ENCODE measurements at regions not wholly inside any gene's neighbourhood (a gene's known extent, or its start where the extent isn't known, plus 50 kb on each side); places are given as distances from the start of the nearest gene placed in this dataset.

DNA sequence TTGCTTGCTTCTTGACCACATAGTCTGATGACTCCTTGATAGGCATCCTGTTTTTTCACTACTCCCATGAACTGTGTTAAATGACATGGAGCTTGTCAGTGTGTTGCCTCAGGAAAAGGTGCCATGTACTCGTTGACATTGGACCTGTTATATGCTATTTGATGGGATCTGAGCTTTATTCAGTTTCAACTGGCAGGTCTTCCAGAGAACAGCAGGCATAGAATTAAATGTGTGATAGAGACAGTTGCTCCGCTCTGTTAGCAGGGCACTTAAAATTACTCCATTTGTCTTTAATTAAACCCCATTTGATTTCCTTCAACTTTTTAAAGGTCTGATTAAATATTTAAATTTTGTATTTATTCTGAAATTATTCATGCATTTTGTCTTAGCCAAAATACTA, 189.7 kb upstream of the ADGRL4 start:
- Histone ChIP-seq H3K4me3 (no peak overlapping the region), H3K9me3 (replicated peaks in 1 of 3) (no peaks in the 10 kb centered on the region), H3K4me1 (replicated peaks in 1 of 2) (no peaks in the 10 kb centered on the region), H3K27ac (no peak overlapping the region), H3K36me3 (replicated peaks in 1 of 2) (no peaks in the 10 kb centered on the region), H3K27me3 (no peaks in the 10 kb centered on the region)
- WGBS, 4 donors, result 78 to 86% (median 83%) methylated on average over 2 of the region's 2 CpGs
- intact Hi-C loops (cut with DNase I), result no loop called here
- no peak for TF ChIP-seq POLR2A (IDR thresholded peaks at IDR 0.05)
- TF ChIP-seq, protein P1, sequence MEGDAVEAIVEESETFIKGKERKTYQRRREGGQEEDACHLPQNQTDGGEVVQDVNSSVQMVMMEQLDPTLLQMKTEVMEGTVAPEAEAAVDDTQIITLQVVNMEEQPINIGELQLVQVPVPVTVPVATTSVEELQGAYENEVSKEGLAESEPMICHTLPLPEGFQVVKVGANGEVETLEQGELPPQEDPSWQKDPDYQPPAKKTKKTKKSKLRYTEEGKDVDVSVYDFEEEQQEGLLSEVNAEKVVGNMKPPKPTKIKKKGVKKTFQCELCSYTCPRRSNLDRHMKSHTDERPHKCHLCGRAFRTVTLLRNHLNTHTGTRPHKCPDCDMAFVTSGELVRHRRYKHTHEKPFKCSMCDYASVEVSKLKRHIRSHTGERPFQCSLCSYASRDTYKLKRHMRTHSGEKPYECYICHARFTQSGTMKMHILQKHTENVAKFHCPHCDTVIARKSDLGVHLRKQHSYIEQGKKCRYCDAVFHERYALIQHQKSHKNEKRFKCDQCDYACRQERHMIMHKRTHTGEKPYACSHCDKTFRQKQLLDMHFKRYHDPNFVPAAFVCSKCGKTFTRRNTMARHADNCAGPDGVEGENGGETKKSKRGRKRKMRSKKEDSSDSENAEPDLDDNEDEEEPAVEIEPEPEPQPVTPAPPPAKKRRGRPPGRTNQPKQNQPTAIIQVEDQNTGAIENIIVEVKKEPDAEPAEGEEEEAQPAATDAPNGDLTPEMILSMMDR (IDR thresholded peaks at IDR 0.05), result no peak
- no peak for DNase-seq

DNA sequence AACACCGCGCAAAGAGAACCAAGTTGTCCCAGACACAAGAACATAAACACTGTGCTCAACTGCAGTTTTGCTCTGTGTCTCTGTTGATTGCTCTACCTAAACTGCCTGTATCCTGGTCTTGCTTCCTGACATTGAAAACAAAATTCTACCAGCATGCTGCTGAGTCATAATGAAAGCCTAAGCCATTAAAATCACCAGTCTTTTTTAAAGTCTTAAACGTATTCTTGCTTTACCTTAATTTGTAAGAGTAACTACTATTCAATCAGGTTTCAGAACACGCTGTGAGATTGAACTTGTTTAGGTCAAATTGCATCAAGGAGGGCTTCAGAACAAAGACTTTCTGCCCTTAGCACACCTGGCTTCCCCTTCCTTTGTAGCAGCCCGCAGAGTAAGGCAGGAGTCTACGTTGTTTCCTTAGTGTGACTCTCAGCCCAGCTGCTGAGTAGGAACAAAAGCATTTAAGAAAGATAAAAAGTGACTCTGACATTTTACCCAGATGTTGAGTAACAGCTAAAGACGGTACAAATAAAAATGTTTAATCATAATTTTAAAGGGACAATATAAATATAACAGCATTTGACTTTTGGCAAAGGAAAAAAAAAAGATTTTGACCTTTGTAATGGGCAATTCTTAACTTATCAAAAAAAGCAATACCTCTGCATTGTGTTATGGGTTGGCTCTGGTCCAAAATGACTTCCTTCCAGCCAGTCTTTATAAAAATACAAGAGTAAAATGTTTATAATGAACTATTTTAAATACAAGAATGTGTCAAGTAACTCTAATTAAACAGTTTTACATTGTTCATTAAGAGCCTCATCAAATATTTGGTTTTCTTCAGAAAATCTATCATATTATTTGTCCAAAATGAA, 186.9 kb upstream of the ADGRL4 start:
- DNase-seq, result peak in 2 of 7 donors; percentile 6 to 15
- no peak overlapping the region for H3K4me3 ChIP-seq
- H3K27me3 ChIP-seq, result no peaks in the 10 kb centered on the region
- WGBS, 4 donors, result 34 to 41% (median 37%) methylated on average over 7 of the region's 7 CpGs
- no peak for TF ChIP-seq POLR2A (IDR thresholded peaks at IDR 0.05)
- TF ChIP-seq, protein P1 (IDR thresholded peaks at IDR 0.05), result no peak
- no peaks in the 10 kb centered on the region for H3K9me3 ChIP-seq (replicated peaks in 1 of 3)
- intact Hi-C loops (cut with DNase I), result no loop called here
- no peaks in the 10 kb centered on the region for H3K36me3 ChIP-seq (replicated peaks in 1 of 2)
- H3K4me1 ChIP-seq (replicated peaks in 1 of 2), result no peaks in the 10 kb centered on the region
- peak overlapping the region in 1 of 5 donors; percentile 36 for H3K27ac ChIP-seq

DNA sequence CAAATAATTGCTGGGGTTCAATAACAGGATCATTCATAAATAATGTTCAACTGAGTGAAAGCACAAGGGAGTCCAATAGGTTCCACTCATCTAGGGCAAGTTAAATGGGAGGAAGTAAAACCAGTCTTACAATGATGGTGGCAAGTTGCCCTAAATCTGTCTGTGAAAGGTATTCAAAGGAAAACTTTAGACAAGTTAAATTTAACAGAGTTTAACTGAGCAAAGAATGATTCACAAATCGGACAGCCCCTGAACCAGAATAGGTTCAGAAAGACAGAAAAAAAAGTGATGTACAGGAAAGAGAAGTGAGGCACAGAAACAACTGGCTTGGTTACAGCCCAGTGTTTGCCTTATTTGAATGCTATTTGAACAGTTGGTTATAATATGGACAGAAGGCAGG, 183.5 kb upstream of the ADGRL4 start:
- intact Hi-C loops (cut with DNase I), result no loop called here
- Histone ChIP-seq H3K27ac (no peak overlapping the region), H3K4me1 (replicated peaks in 1 of 2) (no peaks in the 10 kb centered on the region), H3K36me3 (replicated peaks in 1 of 2) (no peaks in the 10 kb centered on the region), H3K9me3 (replicated peaks in 1 of 3) (peaks cover 0 to 4% (median 0%) of the 10 kb centered on the region in 3 donors), H3K4me3 (no peak overlapping the region), H3K27me3 (no peaks in the 10 kb centered on the region)
- 60 to 87% (median 78%) methylated on average over 1 of the region's 1 CpG for WGBS, 4 donors
- TF ChIP-seq POLR2A (IDR thresholded peaks at IDR 0.05), result no peak
- TF ChIP-seq, protein P1 (IDR thresholded peaks at IDR 0.05), result no peak
- DNase-seq, result no peak

DNA sequence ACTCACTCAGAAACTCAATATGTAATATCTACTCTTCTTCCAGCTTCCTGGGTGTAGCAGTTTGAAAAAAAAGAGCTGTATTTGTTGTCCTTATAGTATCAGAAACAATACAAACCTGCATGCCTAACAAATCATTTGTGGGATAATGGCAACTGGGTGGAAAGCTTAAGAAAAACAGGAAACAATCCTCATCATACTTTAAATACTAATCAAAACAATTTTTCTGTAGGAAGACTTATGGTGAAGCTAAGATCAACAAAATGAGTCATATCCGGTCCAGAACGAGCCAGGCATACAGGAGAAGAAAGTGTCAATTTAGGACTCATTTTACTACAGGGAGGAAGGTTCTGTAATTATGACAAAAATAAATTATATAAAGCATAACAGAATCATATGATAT, 181.8 kb upstream of the ADGRL4 start:
- Histone ChIP-seq H3K36me3 (replicated peaks in 1 of 2) (no peaks in the 10 kb centered on the region), H3K27me3 (no peaks in the 10 kb centered on the region), H3K9me3 (replicated peaks in 1 of 3) (peaks cover 0 to 4% (median 0%) of the 10 kb centered on the region in 3 donors), H3K4me3 (no peak overlapping the region), H3K4me1 (replicated peaks in 1 of 2) (no peaks in the 10 kb centered on the region), H3K27ac (no peak overlapping the region)
- 37 to 43% (median 39%) methylated on average over 2 of the region's 2 CpGs for WGBS, 4 donors
- DNase-seq, result no peak
- TF ChIP-seq POLR2A (IDR thresholded peaks at IDR 0.05), result no peak
- TF ChIP-seq, protein P1 (IDR thresholded peaks at IDR 0.05), result no peak
- intact Hi-C loops (cut with DNase I), result no loop called here

Measured in adrenal gland (tissue), 9 donors.